NAMALWA (cell line): ENCODE measurements at regions not wholly inside any gene's neighbourhood (a gene's known extent, or its start where the extent isn't known, plus 50 kb on each side); places are given as distances from the start of the nearest gene placed in this dataset.

ENCODE experiments used
- DNase-seq: peaks from one replicate; pipeline ENCODE4 v3.0.0-alpha.2; 2015; ENCODE audit warnings: low spot score

DNA sequence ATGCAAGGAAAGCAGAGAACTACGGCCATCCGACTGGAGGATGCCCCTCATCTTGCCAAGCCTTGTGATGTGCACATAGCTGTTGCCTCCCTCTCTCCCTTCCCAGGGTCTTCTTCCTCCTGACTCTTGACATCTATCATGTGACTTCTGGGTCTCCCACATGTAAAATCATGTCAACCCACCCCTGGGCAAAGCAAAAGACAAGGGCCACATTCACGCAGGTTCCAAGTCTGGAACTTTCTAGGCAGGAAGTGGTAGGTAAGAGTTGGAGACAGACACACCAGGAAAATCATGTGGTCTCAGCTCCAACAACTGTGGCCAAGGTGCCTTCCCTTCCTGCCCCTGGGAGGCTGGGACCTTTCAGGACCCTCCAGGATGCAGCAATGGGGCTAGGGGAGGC lies 187.3 kb downstream of the CXCL12 start:
- no peak for DNase-seq

DNA sequence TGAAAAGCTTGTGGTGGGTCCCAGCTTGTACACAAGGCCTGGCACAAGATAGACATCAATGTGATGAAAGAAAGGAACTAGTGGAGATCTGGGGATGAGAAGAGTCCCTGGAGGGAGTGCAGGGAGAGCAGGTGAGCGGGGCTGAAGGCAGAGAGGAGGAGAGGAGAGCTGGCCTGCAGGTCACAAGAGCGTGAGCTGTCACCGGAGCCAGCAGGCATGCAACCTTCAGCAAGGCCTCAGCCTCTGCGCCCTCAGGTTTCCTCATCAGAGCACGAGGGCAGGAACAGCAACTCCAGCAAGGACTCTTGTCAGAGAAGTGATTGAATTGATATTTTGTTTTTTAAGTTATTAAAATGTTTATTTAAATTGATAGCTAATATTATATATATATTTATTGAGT lies 188.6 kb downstream of the CXCL12 start:
- no peak for DNase-seq

DNA sequence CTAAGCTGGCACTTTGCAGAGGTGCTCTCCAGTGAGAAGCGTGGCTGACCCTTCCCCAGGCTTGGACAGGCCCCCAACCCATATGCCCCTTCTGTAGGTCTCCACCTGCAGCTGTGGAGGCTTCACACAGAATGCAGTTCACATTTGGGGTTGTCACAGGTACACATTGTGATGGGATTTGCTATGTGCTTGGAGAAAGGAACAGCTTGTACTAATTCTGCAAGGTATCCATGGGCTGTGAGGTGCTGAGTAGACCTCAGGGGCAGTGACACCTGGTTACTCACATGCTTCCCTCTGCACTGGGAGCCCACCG lies 188.9 kb downstream of the CXCL12 start:
- DNase-seq: no peak

DNA sequence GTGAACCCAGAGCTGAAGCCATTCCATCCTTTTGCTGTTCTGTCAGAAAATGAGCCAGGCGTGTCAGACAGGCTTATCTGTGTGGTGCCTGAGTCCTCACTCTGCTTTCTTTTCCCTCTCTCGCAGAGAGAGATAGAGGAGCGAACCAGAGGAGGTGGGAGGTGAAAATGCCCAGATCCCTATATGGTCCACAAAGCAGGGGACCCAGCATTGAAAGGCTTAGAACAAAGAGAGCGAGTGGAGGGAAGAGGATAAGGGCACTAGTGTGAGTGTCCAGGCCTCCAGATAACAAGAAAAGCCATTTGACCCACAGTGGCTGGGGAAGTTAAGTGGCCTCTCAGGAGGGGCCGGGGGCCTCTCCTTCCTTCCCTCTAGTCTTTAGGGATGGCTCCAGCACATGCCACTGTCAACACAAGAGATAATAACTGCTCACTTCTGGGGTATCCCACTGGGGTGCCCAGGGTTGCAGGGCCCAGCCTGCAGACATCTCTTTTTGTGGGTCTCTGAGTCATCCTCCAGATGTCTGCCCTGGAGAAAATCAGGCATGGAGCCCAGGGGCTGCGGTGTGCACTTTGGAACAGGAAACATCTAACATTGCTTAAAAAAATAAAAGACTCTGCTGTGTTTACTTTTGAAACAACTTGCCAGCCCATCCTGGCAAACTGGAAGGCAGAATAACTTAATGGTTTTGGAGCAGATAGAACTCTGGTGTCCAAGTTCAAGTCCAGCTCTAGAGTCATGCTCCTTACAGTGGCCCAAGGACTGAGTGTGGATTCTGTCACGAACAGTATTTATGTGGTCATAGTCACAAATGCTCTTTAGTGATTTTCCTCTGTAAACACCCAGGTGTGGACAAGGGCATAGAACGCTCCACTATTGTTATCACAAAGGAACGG lies 189.5 kb downstream of the CXCL12 start:
- DNase-seq: no peak

DNA sequence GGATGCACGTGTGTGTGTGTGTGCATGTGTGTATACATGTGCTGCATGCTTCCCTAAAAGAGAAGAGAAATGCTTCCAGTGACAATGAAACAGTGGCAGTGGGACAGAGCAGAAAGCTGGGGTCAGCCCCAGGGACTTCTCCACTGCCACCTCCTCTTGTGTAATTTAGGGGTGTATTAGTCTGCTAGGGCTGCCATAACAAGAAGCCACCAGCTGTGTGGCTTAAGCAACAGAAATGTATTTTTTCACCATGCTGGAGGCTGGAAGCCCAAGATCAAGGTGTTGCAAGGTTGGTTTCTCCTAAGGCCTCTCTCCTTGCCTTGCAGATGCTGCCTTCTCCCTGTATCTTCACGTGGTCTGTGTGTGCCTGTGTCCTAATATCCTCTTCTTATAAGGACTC lies 190.5 kb downstream of the CXCL12 start:
- DNase-seq: no peak

DNA sequence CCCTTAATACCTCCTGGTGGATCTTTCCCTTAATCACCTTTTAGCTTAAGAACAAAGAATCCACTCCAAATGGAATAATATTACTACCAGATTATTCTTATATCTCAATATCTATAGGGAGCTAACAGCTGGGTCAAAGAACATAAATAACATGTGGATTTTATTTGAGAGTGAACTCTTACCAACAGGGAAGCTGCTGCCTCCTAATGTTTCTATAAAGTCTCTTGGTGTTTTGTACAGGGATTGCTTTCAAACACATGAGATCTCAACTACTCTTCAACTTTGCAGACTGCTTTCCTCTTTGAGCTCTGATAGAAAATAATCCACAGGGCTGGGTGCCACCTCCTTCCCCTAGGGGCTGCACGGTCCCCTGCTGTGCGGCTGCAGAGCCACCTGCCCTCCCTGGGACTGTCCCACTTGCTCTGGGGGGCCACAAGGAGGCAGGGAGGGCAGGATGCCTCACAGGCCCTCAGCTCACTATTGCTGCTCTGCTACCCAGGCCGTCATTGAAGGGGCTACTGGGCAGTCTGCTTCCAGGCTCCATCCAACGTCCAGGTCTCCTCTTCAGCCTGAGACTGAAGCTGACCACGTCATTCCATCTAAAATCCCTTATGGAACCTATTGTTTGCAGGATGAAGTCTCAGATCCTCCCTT lies 191.2 kb downstream of the CXCL12 start:
- DNase-seq: no peak

DNA sequence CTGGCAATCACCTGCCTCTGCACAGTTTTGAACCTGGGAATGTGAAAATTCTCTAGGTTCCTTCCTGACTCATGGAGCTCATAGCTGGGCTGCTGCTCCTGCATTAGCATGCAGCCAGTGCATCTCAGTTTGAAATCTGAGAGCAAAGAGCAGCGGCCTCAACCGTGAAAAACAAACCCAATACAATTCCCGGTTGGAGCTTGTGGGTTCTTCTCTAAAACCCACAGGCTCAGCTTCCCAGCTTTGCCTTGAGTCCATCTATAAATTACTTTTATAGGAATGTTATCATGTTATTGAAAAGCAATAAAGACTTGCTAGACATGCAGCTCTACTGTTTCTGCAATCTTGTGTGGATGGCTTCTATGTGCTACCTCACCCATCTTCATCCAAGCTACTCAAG lies 191.7 kb downstream of the CXCL12 start:
- no peak for DNase-seq

DNA sequence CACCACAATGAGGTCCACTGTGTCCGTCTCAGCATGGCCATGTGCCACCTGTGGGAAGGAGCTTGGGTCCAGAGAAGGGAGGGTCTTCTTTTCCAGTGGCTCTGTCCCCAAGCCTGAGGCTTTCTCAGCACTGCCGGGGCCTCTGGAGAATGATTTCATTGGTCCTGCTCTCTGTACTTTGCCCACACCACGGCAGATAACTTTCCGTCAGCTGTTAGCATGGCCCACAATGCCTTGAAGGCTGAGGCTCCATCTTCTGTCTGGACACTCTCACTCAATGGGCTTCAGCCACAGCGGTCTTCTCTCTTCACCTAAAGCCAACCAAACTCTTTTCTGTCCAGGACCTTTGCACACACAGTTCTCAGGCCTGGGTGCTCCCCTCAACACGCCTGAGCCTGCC lies 192.5 kb downstream of the CXCL12 start:
- no peak for DNase-seq

DNA sequence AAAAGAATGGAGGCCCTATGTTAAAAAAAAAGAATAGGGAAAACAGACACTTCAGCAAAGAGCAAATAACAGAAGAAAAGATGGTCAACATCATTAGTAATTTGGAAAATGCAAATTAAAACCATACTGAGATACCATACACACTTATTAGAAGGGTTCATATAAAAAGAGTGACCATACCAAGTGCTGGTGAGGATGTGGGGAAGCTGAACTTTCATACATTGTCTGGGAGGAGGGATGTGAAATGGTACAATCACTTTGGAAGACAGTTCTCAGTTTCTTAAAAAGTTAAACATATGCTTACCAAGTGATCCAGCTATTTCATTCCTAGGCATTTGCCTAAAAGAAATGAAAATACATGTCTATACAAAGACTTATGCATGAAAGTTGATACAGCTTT lies 194.4 kb downstream of the CXCL12 start:
- DNase-seq: no peak

DNA sequence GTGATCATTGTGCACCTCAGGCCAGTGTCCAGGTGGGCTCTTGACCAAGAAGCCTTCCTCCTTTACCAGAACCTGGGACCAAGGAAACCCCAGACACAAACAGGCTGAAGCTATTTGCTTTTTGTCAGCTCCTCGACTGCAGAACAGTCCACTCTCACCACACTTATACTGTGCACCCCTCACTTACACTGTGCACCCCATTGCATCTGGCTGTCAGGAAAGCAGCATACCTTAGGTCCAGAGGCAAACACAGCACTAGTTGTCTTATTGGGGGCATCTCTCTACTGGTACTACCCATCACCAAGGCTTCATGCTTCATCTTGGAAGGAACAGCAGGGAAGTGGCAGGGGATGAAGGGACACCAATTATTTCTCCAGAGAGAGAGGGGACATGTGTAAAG lies 198.1 kb downstream of the CXCL12 start:
- DNase-seq: no peak

DNA sequence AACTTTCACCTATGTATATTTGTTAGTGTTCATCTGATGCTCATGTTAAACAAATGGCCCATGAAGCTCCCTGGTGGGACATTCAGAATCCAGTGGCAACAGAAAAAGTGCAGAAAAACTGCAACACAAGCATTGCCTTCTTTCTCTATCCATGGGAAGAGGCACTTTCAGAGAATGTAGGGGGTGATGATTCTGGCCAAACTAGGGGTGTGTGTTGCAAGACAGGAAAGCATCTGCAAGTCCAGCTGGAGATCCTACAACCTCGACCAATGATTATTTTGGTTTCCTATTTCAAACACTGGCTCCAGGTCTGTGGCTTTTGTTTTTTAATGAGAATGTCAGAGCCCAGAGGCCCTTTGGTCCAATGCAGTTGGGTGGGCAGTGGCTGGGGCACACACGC lies 198.7 kb downstream of the CXCL12 start:
- no peak for DNase-seq

DNA sequence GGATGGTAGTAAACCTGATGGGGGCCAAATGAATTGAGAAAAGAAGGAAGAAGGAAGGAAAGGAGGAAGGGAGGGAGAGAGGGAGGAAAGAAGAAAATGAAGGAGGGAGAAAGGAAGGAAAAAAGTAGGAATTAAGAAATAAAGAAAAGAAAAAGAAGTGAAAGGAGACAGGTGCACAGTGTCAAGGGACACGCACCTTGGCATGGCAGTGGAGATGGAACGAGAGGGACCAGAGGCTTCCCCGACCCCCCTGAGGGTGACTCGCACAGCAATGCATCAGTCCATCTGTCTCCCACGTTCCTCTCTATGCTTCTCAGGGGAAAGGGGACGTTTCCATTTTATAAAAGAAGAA lies 199.6 kb downstream of the CXCL12 start:
- DNase-seq: no peak

DNA sequence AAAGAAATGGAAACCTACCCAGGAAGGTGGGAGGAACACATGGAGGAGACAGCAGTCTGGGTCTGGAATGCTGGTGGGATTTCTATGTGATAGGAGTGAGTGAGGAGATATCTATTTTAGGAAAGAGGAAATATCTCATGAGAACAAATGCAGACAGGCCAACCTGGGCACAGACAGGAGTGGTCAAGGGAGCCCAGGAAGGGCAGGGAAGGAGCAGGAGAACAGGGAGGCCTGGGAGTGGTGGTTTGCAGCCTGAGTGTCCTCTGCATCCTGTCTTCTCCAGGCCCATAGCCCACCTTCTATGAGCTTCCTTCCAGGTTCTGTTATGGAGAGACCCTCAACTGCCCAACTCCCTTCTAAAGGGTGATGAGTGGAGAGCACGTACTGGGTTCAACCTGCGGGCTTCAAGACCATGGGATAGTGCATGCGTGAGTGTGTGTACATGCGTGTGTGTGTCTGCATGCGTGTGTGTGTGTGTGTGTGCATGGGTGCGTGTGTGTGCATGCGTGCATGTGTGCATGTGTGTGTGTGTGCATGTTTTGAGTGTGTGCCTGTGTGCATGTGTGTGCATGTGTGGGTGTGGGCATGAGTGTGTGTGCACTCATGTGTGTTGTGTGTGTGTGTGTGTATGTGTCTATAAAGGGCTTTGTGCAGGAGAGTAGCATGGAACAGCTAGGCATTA lies 200.1 kb downstream of the CXCL12 start:
- no peak for DNase-seq

DNA sequence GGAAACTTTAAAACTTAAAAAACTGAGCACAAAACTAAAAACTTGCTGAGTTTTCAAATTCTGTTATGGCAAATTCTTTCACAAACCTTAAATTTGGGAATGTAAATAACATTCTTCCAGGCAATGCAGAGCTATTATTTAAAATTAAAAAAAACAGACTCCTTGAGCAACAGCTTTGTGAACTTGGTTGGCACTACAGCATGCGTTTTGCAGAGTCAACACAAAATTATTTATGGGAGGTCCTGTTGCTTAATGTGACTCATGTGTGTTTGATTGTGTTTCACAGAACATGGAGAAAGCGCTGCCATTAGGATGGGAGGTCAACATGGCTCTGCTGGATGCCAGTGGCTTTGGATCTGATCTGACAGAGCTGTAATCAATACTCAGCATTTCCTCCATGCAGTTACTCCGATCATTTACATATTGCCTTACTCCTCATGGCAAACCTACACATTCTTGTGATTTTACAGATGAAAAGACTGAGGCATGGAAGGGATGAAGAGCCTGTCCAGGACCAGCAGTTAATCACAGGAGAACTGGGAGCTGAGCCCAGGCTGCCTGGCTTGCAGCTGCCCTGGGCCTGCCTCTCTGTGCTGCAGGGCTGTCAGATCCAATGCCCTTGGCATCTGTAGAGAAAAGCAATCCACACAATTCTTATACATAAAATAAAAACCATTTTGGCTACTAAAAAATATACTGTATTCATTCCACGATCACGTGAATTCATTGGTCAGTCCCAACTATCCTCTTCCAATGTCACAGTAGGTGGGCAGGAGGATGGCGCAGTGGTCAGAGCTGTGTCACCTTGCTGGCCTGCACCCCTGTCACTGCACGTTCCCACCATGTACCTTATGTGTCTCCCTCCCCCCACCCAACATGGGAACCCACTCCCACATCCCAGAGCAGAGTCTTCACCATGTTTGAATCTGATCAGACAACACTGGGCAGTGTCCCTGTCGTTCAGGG lies 200.9 kb downstream of the CXCL12 start:
- DNase-seq: no peak

DNA sequence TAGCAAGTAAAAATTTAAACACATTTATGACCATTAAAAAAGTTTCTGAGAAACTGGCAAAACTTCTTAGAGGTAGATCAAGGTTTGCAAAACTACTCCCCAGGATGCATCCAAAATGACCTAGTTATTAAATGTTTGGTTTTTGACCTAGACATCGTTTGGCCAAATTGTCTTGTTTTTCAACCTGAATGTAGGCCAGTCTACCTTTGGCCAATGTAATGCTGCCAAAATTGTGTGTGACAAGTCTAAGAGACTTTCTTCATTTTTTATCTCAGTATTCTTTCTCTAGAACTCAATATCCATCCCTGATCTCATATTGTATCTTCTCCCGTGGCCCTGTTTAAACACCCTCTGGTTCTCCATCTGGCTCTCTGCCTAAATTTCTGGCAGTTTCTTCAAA lies 202.0 kb downstream of the CXCL12 start:
- DNase-seq: no peak

DNA sequence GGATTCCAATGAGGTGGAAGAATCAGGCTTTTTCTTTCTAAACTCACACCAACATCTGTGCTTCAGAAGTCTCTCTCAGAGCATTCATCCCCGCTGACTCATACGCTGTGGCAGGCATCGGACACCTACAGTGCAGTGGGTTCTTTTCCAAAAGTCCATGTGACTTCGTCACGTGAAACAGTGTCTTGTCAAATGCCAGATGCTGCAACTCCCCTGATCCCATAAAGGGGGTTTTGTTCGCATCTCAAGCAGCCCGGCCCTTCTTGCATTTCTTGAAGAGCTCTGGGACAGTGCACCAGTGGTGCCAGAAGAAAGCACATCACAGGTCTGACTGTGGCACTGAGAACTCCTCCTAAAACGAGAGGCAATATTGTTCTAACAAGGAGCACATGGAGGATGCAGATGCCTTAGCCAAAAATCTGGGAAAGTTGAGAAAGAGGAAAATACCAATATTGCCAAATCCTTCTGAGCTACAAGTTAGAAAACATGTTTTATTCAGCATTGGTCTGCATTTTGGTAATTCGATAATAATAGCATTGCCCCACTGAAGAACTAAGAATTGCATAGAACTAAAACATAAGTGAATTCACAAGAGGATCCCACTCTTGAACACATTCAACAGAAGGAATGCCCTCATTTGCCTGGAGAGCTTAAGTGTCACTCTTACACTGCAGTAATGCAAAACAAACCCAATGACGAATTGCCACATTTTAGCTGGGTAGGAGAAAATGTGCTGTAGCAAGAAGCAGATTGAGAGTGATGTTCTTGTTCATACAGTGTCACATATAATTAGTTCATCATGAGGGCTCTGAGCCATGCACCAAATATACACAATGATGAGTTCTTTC lies 204.4 kb downstream of the CXCL12 start:
- no peak for DNase-seq

DNA sequence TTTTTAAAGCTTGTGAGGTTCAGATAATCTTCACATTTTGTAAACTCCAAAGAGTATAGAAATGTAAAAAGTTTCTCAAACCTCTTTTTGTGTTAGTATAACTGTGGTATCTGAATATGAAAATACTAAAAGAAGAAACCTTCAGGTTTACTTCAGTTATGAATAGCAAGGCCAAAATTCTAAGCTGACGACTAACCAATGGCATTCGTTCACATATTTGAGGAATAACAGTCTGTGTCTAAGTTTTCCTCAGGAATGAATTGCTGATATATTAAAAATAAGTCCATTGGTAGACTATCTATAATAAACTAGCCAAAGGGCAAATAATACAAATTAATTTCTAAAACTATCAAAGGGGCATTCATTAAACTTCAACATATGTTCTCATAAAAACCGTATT lies 206.0 kb downstream of the CXCL12 start:
- DNase-seq: no peak

DNA sequence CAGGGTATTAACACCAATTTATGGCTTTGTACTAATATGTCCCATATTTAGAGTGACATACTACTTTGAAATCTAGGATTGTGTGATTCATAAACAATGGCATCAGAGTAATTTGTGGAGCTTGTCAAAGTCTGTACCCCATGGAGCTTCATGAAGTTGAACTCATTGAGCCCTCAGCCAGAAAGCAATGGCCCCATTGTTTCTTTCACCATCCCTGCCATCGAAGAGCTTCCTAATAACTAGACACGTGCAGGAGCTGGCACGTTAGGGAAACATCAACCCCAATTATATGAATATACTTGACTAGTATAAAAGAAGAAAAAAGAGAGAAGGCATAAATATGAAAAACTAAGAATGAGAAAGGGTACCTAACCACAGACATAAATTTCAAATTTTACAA lies 206.6 kb downstream of the CXCL12 start:
- no peak for DNase-seq

DNA sequence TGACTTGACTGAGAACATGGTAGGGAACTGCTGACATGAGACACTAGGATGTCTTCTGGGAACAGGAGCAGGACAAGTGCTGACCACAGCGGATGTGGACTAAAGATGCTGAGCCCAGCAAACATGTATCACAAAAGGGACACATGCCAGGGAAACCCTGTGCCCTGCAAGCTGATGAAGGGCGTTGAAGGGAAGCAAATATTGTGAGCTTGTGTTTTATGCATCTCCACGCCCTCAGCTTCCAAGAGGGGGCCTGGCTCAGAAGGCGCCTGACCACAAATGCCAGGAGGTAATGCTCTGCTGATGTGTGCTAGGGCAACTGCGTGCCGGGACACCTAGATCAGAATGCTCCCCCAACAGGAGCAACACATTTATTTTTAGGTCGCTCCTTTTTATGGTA lies 207.3 kb downstream of the CXCL12 start:
- no peak for DNase-seq

DNA sequence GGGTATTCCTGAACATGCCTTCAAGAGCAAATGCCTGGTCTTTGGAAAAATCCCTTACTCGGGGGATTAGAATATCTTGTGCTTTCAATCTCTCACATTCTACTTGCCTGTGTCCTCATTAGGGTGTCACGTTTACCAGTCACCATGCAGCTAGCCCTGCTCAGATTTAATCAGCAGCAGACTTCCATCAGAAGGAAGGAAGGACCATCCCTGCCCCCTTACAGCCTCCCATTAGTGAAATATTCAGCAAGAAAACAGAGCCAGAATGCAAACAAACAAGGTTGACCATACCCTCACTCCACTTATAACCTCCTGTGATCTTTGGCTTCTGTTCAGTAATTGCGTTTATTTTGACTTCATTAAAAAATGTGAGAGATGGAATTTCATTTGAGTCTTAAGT lies 208.6 kb downstream of the CXCL12 start:
- no peak for DNase-seq

DNA sequence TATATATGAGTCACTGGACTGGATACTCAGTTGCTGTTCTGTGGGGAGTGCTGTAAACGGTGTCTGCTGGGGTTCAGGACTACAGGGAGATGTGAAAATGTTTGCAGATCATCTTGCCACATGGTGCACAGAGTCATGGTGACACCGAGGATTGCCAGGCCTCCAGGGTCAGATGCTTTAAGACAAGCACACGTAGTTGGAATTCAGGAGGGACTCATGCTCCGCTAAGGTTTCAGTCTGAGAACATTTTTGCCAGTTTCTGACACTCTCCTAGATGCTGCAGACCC lies 211.3 kb downstream of the CXCL12 start:
- no peak for DNase-seq
